NCI-H524 (cell line): ENCODE measurements at regions not wholly inside any gene's neighbourhood (a gene's known extent, or its start where the extent isn't known, plus 50 kb on each side); places are given as distances from the start of the nearest gene placed in this dataset.
A peak's percentile ranks its signal among the peaks of the same experiment; 100 is the strongest.

ENCODE experiments used
- DNase-seq, 2 experiments: peaks; one replicate each; lab custom pipeline; 2025; lab: John Stamatoyannopoulos, UW

- no peak for DNase-seq
Measured at GRCh38 chrX:39331082-39331704, 529.9 kb downstream of the MID1IP1 start.

DNA sequence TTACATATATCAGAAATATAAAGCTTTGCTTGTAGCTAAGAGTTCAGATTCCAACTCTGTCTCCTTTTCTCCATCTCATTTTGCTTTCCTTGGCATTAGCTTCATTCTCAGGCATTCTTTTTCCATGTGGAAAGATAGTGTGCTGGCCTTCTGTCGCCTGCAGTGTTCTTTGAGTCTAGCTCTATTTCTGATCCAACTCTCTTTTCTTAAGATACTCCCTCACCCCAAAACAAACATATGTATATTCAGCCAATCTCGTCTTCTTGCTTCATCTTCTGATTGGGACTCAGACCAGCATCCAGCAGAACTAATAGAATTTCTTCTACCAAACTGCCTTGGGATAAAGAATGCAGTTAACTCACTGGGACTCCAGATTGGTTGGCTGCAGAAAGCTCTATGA lies 532.2 kb downstream of the MID1IP1 start:
- DNase-seq: no peak

DNA sequence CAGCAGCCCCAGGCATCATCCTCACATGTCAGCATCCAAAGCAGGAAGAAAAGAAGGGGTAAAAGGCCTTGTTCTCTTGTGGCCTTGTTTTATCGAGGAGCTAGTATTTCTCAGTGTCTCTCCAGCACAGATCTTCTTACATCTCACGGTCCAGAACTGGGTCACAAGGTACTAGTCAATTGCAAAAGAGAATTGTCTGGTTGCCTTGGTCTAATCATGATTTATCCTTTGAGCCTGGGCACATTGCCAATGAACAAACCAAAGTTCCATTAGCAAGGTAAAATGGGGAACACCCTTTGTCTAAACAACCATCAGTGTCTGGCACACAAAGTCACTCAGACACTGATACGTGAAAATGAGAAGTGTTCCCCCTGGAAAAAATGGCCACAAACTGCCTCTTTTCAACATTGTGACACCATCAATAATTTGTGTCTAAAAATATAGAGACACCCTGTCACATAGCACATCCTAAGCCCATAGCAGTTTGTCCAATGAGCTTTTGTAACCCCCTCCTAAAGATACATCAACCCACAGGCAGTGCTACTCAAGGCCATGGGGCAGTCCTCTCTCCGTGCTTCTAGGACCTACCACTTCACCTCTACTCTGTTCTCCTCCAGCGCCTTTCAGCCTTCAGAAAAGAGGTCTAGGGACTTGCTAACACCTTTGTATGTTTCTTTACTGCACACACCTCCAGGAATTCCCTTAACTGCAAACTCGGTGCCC lies 534.4 kb downstream of the MID1IP1 start:
- no peak for DNase-seq

GRCh38 chrX:39336671-39337311 lies 535.5 kb downstream of the MID1IP1 start:
- no peak for DNase-seq

- peak; percentile 68 to 76 for DNase-seq
Measured at GRCh38 chrX:39337451-39337850, 536.2 kb downstream of the MID1IP1 start.

GRCh38 chrX:39338583-39338982 lies 537.3 kb downstream of the MID1IP1 start:
- no peak for DNase-seq

DNA sequence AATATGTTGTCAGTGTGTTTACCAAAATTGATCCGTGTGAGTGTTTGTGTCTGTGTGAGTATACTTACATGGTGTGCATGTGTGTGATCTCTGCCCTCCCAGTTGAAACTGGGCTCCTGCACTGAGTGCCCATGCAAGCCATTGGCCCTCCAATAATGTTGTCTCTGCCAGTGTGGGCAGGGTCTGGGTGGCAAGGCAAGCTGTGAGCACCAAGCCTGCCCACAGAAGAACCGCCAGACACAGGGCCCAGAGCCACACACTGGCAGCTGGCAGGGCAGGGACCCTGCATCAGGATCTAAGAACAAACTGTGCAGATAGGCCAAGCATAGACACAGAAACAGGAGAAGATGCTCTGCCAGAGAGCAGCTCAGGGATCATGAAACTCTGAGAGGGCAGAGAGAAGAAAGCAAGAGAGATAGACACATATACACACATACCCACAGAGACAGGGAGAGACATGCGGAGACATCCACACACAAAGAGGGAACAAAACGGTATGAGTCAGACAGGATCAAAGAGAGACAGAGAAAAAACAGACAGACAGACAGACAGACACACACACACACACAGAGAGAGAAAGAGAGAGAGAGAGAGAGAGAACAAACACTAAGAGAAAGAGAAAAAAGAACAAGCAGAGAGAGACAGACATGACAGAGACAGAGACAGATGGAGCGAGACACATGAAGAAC lies 555.0 kb downstream of the MID1IP1 start:
- DNase-seq: no peak

GRCh38 chrX:39360101-39360500 lies 558.8 kb downstream of the MID1IP1 start:
- no peak for DNase-seq

GRCh38 chrX:39361736-39362135 lies 560.5 kb downstream of the MID1IP1 start:
- no peak for DNase-seq

GRCh38 chrX:39367416-39367815 lies 566.2 kb downstream of the MID1IP1 start:
- no peak for DNase-seq

GRCh38 chrX:39372115-39372514 lies 570.9 kb downstream of the MID1IP1 start:
- DNase-seq: no peak

- peak; percentile 8 to 31 for DNase-seq
Measured at GRCh38 chrX:39377157-39377556, 575.9 kb downstream of the MID1IP1 start.

- no peak for DNase-seq
Measured at GRCh38 chrX:39377773-39378172, 576.5 kb downstream of the MID1IP1 start.

GRCh38 chrX:39381422-39381821 lies 580.2 kb downstream of the MID1IP1 start:
- DNase-seq: no peak

- DNase-seq: no peak
Measured at GRCh38 chrX:39384996-39385395, 583.7 kb downstream of the MID1IP1 start.

DNA sequence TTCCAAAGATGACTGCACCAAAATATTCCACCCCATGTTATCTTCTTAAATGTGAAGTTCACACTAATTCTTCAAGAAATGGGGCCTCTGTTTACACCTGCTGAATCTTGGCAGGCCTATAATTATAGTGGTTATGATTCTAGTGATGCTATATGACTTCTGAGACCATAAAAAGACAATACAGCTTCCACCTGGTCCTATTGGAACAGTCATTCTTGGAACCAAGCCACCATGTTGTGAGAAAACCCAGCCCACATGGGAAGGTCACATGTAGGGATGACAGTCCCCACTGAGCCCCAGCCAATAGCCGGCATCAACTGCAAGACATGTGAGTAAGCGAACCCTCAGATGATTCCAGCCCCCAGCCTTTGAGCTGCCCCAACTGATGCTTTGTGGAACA lies 587.5 kb downstream of the MID1IP1 start:
- DNase-seq: no peak

DNA sequence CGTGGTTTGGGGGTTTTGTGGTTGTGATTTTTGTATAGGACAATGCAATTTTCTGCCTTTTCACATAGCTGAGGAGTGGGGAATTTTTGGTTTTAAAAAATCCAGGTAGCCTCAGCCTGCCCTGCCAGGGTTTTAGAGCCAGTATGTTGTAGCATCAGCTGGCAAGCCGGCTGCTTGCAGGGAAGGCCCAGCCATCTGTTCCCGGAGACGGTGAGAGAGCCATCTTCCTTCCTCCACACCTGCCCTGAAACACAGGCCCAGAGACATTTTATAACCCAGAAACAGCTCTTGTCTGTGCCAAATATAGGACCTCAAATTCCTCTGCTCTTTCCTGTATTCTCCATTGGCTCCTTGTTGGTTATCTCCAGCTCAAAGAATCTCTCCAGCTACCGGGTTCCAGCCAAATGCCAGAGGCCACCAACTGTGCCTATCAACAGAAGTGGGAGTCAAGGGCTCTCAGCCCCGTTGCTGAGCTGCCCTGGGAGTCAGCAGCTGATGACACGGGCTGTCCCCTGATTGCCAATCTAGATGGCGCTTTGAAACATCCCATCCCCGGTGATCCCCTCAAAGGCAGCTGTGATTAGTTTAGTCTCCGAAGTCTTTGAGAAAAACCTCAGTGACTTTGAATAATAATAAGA lies 595.2 kb downstream of the MID1IP1 start:
- DNase-seq: peak; percentile 90 to 96

DNA sequence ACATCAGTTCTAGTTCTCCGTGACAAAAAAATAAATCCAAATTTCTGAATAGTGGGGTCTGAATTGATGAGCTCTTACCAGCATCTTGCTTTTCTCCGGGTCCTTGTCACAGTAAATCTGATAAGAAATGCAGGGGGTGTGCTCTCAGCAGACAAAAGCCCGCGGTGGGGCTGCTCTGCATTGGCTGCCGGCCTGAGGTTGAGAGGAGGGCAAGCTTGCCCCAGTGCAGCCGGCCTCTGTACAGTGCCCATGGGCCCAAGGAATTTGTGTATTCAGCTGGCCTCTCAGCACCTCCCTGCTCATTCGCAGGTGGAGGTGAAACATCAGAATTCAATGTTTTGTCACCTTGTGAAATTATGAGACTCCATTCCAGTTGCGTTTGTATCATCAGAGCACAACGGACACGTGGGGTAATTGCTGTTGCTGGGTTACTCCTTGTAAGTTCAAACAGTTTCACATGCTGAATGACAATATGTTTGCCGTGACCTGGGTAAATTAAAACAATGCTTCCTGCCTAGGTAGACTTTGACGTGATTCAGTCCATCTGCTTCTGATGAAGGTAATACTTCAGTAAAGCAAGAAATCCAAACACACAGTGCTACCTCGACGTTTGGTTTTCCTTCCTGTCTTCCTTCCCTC lies 596.4 kb downstream of the MID1IP1 start:
- DNase-seq: peak in 1 of 2 experiments; percentile 18

GRCh38 chrX:39398215-39398962 lies 597.1 kb downstream of the MID1IP1 start:
- no peak for DNase-seq

DNA sequence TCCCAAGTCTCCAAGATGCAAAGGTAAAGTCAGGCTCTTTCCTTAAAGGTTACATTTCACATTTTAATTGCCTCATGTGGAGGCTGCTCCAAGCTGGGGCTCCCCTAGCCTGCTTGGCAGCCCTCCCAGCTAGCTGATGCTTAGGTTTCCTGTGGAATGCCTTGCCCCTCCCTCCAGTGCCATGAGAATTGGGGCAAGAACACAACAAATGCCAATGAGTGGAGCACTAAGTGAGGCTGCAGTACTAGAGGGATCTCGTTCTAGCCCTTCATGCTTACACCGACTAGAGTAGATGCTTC lies 597.7 kb downstream of the MID1IP1 start:
- DNase-seq: no peak

GRCh38 chrX:39399387-39399786 lies 598.1 kb downstream of the MID1IP1 start:
- no peak for DNase-seq
